ENCODE measurements at regions not wholly inside any gene's neighbourhood (a gene's known extent, or its start where the extent isn't known, plus 50 kb on each side); places are given as distances from the start of the nearest gene placed in this dataset.

DNA sequence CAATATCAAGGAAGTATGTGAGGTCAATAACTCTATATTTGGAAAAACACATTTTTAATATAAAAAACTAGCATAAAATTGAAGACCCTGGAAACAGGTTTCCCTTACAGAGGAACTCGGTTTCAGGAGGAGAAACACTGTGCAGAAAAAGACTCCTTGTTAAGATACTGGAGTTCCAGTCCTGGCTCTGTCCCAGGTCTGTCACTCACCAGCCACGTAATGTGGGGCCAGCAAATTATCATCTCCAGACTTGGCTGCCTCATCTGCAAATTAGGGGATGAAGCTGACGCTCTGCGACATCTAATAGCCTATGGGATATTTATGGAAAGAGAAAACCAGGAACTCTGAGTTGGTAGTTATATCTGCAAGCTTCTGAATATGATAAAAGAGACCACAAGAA, 702.7 kb downstream of the EPHA7 start (continued):
- TF ChIP-seq ZBTB33 (IDR thresholded peaks at IDR 0.05), result no peak

DNA sequence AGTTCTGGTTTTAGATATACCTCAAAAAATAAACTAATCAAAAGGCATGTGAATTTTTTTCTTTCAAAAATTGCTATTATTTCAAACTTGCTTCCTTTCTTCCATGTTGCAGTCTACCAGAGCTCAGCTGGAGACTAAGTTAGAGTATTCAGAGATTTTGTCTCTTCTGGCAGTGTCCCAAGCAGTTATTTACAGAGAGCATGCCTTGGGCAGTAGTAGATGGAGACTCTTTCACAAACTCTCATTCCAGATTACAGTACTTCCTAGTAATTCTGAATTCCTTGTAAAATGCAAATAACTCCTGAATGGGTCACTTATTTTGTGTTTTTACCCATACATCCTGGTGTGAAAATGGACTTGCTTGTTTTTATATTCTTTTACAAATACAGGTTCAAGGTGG, 703.4 kb downstream of the EPHA7 start:
- no peak for DNase-seq (ENCODE audit: low read depth, low spot score)
- ChIA-PET CTCF (no interaction called here), POLR2A (no interaction called here), SMC1A (ENCODE audit: uncharacterized antibody, unreplicated experiment) (no interaction called here), RAD21 (ENCODE audit: unreplicated experiment) (no interaction called here)
- Histone ChIP-seq H3K4me1 (ENCODE audit: control insufficient read depth, insufficient read depth, low read length) (no peaks in the 10 kb centered on the region), H2AFZ (ENCODE audit: control insufficient read depth, low read depth, low read length) (no peak overlapping the region), H3K36me3 (ENCODE audit: control insufficient read depth in 2 of 2, insufficient read depth in 2 of 2, low read length in 1 of 2) (no peaks in the 10 kb centered on the region), H3K4me2 (ENCODE audit: control insufficient read depth, insufficient read depth) (no peak overlapping the region), H3K9ac (ENCODE audit: control insufficient read depth, insufficient read depth, low read length) (no peak overlapping the region), H3K27me3 (replicated peaks in 1 of 2; ENCODE audit: control insufficient read depth in 2 of 2, insufficient read depth in 2 of 2, low read length in 1 of 2) (no peaks in the 10 kb centered on the region), H3K4me3 (no peak overlapping the region), H3K79me2 (ENCODE audit: control insufficient read depth, insufficient read depth, low read length) (no peaks in the 10 kb centered on the region), H3K9me3 (replicated peaks; ENCODE audit: control insufficient read depth, insufficient read depth, low read length) (no peaks in the 10 kb centered on the region), H4K20me1 (ENCODE audit: control insufficient read depth, insufficient read depth) (no peaks in the 10 kb centered on the region), H3K27ac (ENCODE audit: control insufficient read depth, insufficient read depth) (no peak overlapping the region)
- no TSS peak for BruUV-seq (replicated peaks)
- no peak for ATAC-seq
- no peak for FAIRE-seq
- intact Hi-C loops (cut with micrococcal nuclease; ENCODE audit: unreplicated experiment) (no loop called here), in situ Hi-C loops (cut with MboI) (no loop called here)
- TF ChIP-seq RFX5 (IDR thresholded peaks at IDR 0.05; ENCODE audit: low read depth, low read length), result no peak

GRCh38 chr6:92714346-92714745, 705.0 kb downstream of the EPHA7 start:
- Histone ChIP-seq H3K27me3 (replicated peaks in 1 of 2; ENCODE audit: control insufficient read depth in 2 of 2, insufficient read depth in 2 of 2, low read length in 1 of 2) (no peaks in the 10 kb centered on the region), H2AFZ (ENCODE audit: control insufficient read depth, low read depth, low read length) (no peak overlapping the region), H3K4me2 (ENCODE audit: control insufficient read depth, insufficient read depth) (no peak overlapping the region), H4K20me1 (ENCODE audit: control insufficient read depth, insufficient read depth) (no peaks in the 10 kb centered on the region), H3K9ac (ENCODE audit: control insufficient read depth, insufficient read depth, low read length) (no peak overlapping the region), H3K4me3 (no peak overlapping the region), H3K36me3 (ENCODE audit: control insufficient read depth in 2 of 2, insufficient read depth in 2 of 2, low read length in 1 of 2) (no peaks in the 10 kb centered on the region), H3K27ac (ENCODE audit: control insufficient read depth, insufficient read depth) (no peak overlapping the region), H3K4me1 (ENCODE audit: control insufficient read depth, insufficient read depth, low read length) (no peaks in the 10 kb centered on the region), H3K79me2 (ENCODE audit: control insufficient read depth, insufficient read depth, low read length) (no peaks in the 10 kb centered on the region), H3K9me3 (replicated peaks; ENCODE audit: control insufficient read depth, insufficient read depth, low read length) (no peaks in the 10 kb centered on the region)
- BruUV-seq (replicated peaks), result no TSS peak
- intact Hi-C loops (cut with micrococcal nuclease; ENCODE audit: unreplicated experiment), result no loop called here
- RAD21 ChIA-PET (ENCODE audit: unreplicated experiment), result no interaction called here
- in situ Hi-C loops (cut with MboI), result no loop called here
- CTCF ChIA-PET, result no interaction called here
- ATAC-seq, result no peak
- no peak for DNase-seq (ENCODE audit: low read depth, low spot score)
- SMC1A ChIA-PET (ENCODE audit: uncharacterized antibody, unreplicated experiment), result interaction anchor here (0.7 to 1.2 kb wide), 2 partner anchors 25 to 483 kb away, joined by 3 to 5 read pairs; no protein-coding TSS in a partner anchor
- FAIRE-seq, result no peak
- POLR2A ChIA-PET, result no interaction called here
- no peak for TF ChIP-seq NFYB (IDR thresholded peaks at IDR 0.05; ENCODE audit: insufficient read depth, low read depth, low read length)
- TF ChIP-seq, protein P1, sequence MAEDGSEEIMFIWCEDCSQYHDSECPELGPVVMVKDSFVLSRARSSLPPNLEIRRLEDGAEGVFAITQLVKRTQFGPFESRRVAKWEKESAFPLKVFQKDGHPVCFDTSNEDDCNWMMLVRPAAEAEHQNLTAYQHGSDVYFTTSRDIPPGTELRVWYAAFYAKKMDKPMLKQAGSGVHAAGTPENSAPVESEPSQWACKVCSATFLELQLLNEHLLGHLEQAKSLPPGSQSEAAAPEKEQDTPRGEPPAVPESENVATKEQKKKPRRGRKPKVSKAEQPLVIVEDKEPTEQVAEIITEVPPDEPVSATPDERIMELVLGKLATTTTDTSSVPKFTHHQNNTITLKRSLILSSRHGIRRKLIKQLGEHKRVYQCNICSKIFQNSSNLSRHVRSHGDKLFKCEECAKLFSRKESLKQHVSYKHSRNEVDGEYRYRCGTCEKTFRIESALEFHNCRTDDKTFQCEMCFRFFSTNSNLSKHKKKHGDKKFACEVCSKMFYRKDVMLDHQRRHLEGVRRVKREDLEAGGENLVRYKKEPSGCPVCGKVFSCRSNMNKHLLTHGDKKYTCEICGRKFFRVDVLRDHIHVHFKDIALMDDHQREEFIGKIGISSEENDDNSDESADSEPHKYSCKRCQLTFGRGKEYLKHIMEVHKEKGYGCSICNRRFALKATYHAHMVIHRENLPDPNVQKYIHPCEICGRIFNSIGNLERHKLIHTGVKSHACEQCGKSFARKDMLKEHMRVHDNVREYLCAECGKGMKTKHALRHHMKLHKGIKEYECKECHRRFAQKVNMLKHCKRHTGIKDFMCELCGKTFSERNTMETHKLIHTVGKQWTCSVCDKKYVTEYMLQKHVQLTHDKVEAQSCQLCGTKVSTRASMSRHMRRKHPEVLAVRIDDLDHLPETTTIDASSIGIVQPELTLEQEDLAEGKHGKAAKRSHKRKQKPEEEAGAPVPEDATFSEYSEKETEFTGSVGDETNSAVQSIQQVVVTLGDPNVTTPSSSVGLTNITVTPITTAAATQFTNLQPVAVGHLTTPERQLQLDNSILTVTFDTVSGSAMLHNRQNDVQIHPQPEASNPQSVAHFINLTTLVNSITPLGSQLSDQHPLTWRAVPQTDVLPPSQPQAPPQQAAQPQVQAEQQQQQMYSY (CRISPR knock-in tag; IDR thresholded peaks at IDR 0.05), result no peak

Measured in GM12878 (cell line).